ENCODE measurements at regions not wholly inside any gene's neighbourhood (a gene's known extent, or its start where the extent isn't known, plus 50 kb on each side); places are given as distances from the start of the nearest gene placed in this dataset.

- no peaks in the 10 kb centered on the region for H3K79me2 ChIP-seq (ENCODE audit: insufficient read depth, low read length)
- no peaks in the 10 kb centered on the region for H3K9me2 ChIP-seq (replicated peaks; ENCODE audit: insufficient read depth, low read length)
- H3K27me3 ChIP-seq (ENCODE audit: low read length), result no peaks in the 10 kb centered on the region
- TF ChIP-seq CTCF (IDR thresholded peaks at IDR 0.05; ENCODE audit: insufficient read depth, low read length, poor library complexity, severe bottlenecking), result no peak
- TF ChIP-seq EZH2phosphoT487 (conservative IDR thresholded peaks at IDR 0.05; ENCODE audit: low read length), result no peak
- H3F3A ChIP-seq (ENCODE audit: insufficient read depth), result no peaks in the 10 kb centered on the region
- no peak overlapping the region for H3K4me3 ChIP-seq (ENCODE audit: insufficient read depth, low read length, poor library complexity, severe bottlenecking)
- H3K9me3 ChIP-seq (ENCODE audit: insufficient read depth, low read length), result no peaks in the 10 kb centered on the region
- no peaks in the 10 kb centered on the region for H4K20me1 ChIP-seq (ENCODE audit: low read depth, low read length)
- no peak overlapping the region for H3K9ac ChIP-seq (ENCODE audit: low read length)
- H3K36me3 ChIP-seq (ENCODE audit: low read length), result no peaks in the 10 kb centered on the region
- no peak overlapping the region for H2AFZ ChIP-seq (ENCODE audit: low read depth, low read length, severe bottlenecking)
- no peak overlapping the region for H3K27ac ChIP-seq (ENCODE audit: low read depth, low read length)
- no peak overlapping the region for H3K4me2 ChIP-seq (ENCODE audit: low read depth, low read length, poor library complexity, severe bottlenecking)
Measured at GRCh38 chr14:61968207-61968606, 206.0 kb downstream of the SNAPC1 start.

- Histone ChIP-seq H3K9me2 (replicated peaks; ENCODE audit: insufficient read depth, low read length) (no peaks in the 10 kb centered on the region), H2AFZ (ENCODE audit: low read depth, low read length, severe bottlenecking) (no peak overlapping the region), H3K4me2 (ENCODE audit: low read depth, low read length, poor library complexity, severe bottlenecking) (no peak overlapping the region), H3F3A (ENCODE audit: insufficient read depth) (no peaks in the 10 kb centered on the region), H3K27ac (ENCODE audit: low read depth, low read length) (no peak overlapping the region), H3K27me3 (ENCODE audit: low read length) (no peaks in the 10 kb centered on the region), H3K36me3 (ENCODE audit: low read length) (no peaks in the 10 kb centered on the region), H3K9ac (ENCODE audit: low read length) (no peak overlapping the region), H3K79me2 (ENCODE audit: insufficient read depth, low read length) (no peaks in the 10 kb centered on the region), H4K20me1 (ENCODE audit: low read depth, low read length) (no peaks in the 10 kb centered on the region), H3K9me3 (ENCODE audit: insufficient read depth, low read length) (peaks cover 12% of the 10 kb centered on the region; the same call in 1 of the 2 replicates), H3K4me3 (ENCODE audit: insufficient read depth, low read length, poor library complexity, severe bottlenecking) (no peak overlapping the region)
- no peak for TF ChIP-seq EZH2phosphoT487 (conservative IDR thresholded peaks at IDR 0.05; ENCODE audit: low read length)
- TF ChIP-seq CTCF (IDR thresholded peaks at IDR 0.05; ENCODE audit: insufficient read depth, low read length, poor library complexity, severe bottlenecking), result no peak
Measured at GRCh38 chr14:61972711-61973110, 210.5 kb downstream of the SNAPC1 start.

DNA sequence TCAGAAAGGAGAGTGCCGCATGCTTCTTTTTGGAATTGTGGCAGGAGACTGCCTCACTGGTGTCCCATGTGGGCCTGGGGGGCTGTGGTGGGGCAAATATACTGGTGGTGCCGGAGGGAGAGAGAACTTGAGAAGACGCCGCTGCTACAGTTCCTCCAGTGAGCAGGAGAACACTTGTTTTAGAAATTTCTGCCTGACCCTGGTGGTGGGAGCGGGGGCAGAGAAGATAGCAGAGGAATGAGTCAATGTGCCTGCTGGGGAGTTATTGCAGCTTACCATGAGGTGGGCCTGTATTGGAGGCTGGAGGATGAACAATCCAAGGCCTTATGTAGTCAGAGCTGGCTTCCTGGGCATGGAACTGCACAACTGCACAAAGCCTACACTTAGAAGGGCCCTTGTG, 211.8 kb downstream of the SNAPC1 start:
- Histone ChIP-seq H3K36me3 (ENCODE audit: low read length) (no peaks in the 10 kb centered on the region), H3K9me2 (replicated peaks; ENCODE audit: insufficient read depth, low read length) (no peaks in the 10 kb centered on the region), H3K4me3 (ENCODE audit: insufficient read depth, low read length, poor library complexity, severe bottlenecking) (no peak overlapping the region), H2AFZ (ENCODE audit: low read depth, low read length, severe bottlenecking) (no peak overlapping the region), H4K20me1 (ENCODE audit: low read depth, low read length) (no peaks in the 10 kb centered on the region), H3F3A (ENCODE audit: insufficient read depth) (no peaks in the 10 kb centered on the region), H3K79me2 (ENCODE audit: insufficient read depth, low read length) (no peaks in the 10 kb centered on the region), H3K27me3 (ENCODE audit: low read length) (no peaks in the 10 kb centered on the region), H3K9me3 (ENCODE audit: insufficient read depth, low read length) (peaks cover 13% of the 10 kb centered on the region; the same call in 1 of the 2 replicates), H3K4me2 (ENCODE audit: low read depth, low read length, poor library complexity, severe bottlenecking) (no peak overlapping the region), H3K9ac (ENCODE audit: low read length) (no peak overlapping the region), H3K27ac (ENCODE audit: low read depth, low read length) (no peak overlapping the region)
- TF ChIP-seq CTCF (IDR thresholded peaks at IDR 0.05; ENCODE audit: insufficient read depth, low read length, poor library complexity, severe bottlenecking) (no peak), EZH2phosphoT487 (conservative IDR thresholded peaks at IDR 0.05; ENCODE audit: low read length) (no peak)

Data from SU-DHL-6 (cell line).